ENCODE measurements at regions not wholly inside any gene's neighbourhood (a gene's known extent, or its start where the extent isn't known, plus 50 kb on each side); places are given as distances from the start of the nearest gene placed in this dataset.

GRCh38 chr3:72257738-72258137 lies 472.8 kb upstream of the PROK2 start:
- Histone ChIP-seq H3K4me3 (IDR thresholded peaks at IDR 0.05; ENCODE audit: insufficient read depth, low read depth, low read length) (no peak overlapping the region), H3K27ac (no peak overlapping the region), H3K4me1 (ENCODE audit: low read depth, poor library complexity, severe bottlenecking) (peaks cover 21% of the 10 kb centered on the region), H3K4me2 (no peak overlapping the region), H3K27me3 (ENCODE audit: insufficient read depth, low read depth) (no peaks in the 10 kb centered on the region), H4K20me1 (ENCODE audit: insufficient read depth) (no peaks in the 10 kb centered on the region), H3K36me3 (ENCODE audit: insufficient read depth) (no peaks in the 10 kb centered on the region), H3K9ac (no peak overlapping the region), H3K79me2 (ENCODE audit: insufficient read depth, low read depth) (no peaks in the 10 kb centered on the region), H2AFZ (ENCODE audit: low read depth) (no peak overlapping the region)
- TF ChIP-seq, protein P1, sequence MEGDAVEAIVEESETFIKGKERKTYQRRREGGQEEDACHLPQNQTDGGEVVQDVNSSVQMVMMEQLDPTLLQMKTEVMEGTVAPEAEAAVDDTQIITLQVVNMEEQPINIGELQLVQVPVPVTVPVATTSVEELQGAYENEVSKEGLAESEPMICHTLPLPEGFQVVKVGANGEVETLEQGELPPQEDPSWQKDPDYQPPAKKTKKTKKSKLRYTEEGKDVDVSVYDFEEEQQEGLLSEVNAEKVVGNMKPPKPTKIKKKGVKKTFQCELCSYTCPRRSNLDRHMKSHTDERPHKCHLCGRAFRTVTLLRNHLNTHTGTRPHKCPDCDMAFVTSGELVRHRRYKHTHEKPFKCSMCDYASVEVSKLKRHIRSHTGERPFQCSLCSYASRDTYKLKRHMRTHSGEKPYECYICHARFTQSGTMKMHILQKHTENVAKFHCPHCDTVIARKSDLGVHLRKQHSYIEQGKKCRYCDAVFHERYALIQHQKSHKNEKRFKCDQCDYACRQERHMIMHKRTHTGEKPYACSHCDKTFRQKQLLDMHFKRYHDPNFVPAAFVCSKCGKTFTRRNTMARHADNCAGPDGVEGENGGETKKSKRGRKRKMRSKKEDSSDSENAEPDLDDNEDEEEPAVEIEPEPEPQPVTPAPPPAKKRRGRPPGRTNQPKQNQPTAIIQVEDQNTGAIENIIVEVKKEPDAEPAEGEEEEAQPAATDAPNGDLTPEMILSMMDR (conservative IDR thresholded peaks at IDR 0.05; ENCODE audit: low read depth, low read length), result no peak

- Histone ChIP-seq H3K4me1 (ENCODE audit: low read depth, poor library complexity, severe bottlenecking) (peaks cover 21% of the 10 kb centered on the region), H2AFZ (ENCODE audit: low read depth) (no peak overlapping the region), H3K27me3 (ENCODE audit: insufficient read depth, low read depth) (no peaks in the 10 kb centered on the region), H3K4me2 (no peak overlapping the region), H3K79me2 (ENCODE audit: insufficient read depth, low read depth) (no peaks in the 10 kb centered on the region), H3K27ac (no peak overlapping the region), H4K20me1 (ENCODE audit: insufficient read depth) (no peaks in the 10 kb centered on the region), H3K9ac (no peak overlapping the region), H3K4me3 (IDR thresholded peaks at IDR 0.05; ENCODE audit: insufficient read depth, low read depth, low read length) (no peak overlapping the region), H3K36me3 (ENCODE audit: insufficient read depth) (no peaks in the 10 kb centered on the region)
- TF ChIP-seq, protein P1 (conservative IDR thresholded peaks at IDR 0.05; ENCODE audit: low read depth, low read length), result no peak
These were observed 472.3 kb upstream of the PROK2 start for GRCh38 chr3:72257203-72257602.

DNA sequence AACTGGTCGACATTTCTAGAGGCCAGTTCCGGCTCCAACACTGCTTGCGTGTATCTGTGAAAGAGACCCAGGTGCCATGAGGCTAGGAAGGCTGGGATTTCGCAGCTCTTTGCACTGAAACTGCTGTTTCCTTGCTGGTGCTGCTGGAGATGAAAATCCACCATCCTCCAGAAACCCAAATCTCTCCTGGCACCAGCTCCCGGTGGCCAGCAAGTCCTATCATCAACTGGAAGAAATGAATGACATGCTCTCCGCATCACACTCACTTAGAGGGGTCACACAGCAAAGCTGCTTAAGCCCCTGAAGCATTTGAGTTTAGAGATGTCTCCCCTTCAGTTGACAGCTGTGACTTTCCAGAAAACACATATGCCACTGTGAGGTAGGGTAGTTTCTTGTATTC lies 471.8 kb upstream of the PROK2 start:
- TF ChIP-seq, protein P1 (conservative IDR thresholded peaks at IDR 0.05; ENCODE audit: low read depth, low read length), result no peak
- H3K27ac ChIP-seq, result no peak overlapping the region
- H3K27me3 ChIP-seq (ENCODE audit: insufficient read depth, low read depth), result no peaks in the 10 kb centered on the region
- peaks cover 21% of the 10 kb centered on the region for H3K4me1 ChIP-seq (ENCODE audit: low read depth, poor library complexity, severe bottlenecking)
- H3K4me2 ChIP-seq, result peak overlapping the region; percentile 76; the same call in 1 of the 2 replicates
- H3K9ac ChIP-seq, result no peak overlapping the region
- H3K4me3 ChIP-seq (IDR thresholded peaks at IDR 0.05; ENCODE audit: insufficient read depth, low read depth, low read length), result no peak overlapping the region
- H4K20me1 ChIP-seq (ENCODE audit: insufficient read depth), result no peaks in the 10 kb centered on the region
- H3K79me2 ChIP-seq (ENCODE audit: insufficient read depth, low read depth), result no peaks in the 10 kb centered on the region
- peak overlapping the region; percentile 59; the same call in 1 of the 2 replicates for H2AFZ ChIP-seq (ENCODE audit: low read depth)
- no peaks in the 10 kb centered on the region for H3K36me3 ChIP-seq (ENCODE audit: insufficient read depth)

DNA sequence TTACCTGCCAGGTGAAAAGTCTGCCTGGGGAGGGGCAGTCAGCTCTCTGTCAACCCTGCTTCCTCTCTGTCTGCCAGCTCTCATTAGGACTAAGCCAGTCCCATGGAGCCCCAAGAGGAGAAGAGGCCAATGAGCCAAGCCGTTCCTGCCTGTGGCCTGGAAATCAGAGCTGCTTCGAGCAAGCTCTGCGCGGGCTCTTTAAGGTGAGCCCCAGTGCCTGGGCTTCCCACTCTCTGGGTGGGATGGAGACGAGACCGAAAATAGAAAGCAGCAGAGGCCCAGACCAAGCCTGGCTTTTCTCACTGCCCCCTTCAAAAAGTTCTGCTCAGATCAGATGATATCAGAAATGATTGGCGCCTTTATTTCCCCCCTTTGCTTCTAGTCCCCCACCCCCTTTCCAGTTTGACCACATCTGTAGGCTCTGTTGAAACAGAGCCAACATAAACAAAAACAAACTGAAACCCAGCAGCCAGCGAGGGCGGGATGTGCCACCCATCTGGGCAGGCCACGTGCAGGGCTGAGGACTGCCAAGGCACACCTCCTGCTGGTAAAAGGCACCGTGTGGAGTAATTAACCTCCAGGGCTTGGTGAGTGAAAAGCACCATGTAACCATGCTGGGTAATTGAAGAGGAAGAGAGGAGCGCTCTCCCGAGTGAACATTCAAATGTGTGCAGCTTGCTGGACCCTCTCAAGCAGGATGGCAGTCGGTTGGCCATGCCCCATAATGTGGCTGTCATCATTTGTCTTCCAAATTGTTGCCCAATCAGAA lies 471.0 kb upstream of the PROK2 start:
- Histone ChIP-seq H3K27me3 (ENCODE audit: insufficient read depth, low read depth) (no peaks in the 10 kb centered on the region), H3K4me3 (IDR thresholded peaks at IDR 0.05; ENCODE audit: insufficient read depth, low read depth, low read length) (no peak overlapping the region), H3K36me3 (ENCODE audit: insufficient read depth) (no peaks in the 10 kb centered on the region), H3K4me1 (ENCODE audit: low read depth, poor library complexity, severe bottlenecking) (peaks cover 21% of the 10 kb centered on the region), H3K27ac (peak overlapping the region; percentile 26; the same call in 1 of the 2 replicates), H3K79me2 (ENCODE audit: insufficient read depth, low read depth) (no peaks in the 10 kb centered on the region), H2AFZ (ENCODE audit: low read depth) (peak overlapping the region; percentile 59; the same call in 1 of the 2 replicates), H3K4me2 (peak overlapping the region; percentile 76), H4K20me1 (ENCODE audit: insufficient read depth) (no peaks in the 10 kb centered on the region), H3K9ac (peak overlapping the region; percentile 42; the same call in 1 of the 2 replicates)
- TF ChIP-seq, protein P1 (conservative IDR thresholded peaks at IDR 0.05; ENCODE audit: low read depth, low read length), result 0 out of 2 replicates have a peak, but pooled peaks have one; percentile 3
